ENCODE measurements at regions not wholly inside any gene's neighbourhood (a gene's known extent, or its start where the extent isn't known, plus 50 kb on each side); places are given as distances from the start of the nearest gene placed in this dataset.

DNA sequence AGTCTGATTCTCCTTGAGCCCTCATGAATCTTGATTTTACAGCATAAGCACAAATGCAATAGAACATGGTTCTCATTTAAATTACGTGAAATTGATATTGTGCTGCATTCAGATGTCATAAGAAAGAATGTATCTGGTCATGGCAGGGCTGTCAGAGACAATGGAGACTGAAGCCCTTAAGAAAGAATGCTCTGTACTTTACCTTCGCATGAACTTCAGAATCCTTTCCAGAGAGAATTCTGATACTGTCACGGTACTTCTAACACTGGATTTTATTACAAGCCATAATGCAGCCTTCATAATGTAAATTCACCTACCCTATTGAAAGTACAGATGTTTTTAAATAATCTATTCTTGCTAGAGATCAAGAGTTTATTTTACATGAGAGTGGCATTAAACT, 677.9 kb upstream of the ADGRL3 start:
- WGBS, 2 donors, result 39 to 67% methylated on average over 3 of the region's 3 CpGs
- no peak for DNase-seq

DNA sequence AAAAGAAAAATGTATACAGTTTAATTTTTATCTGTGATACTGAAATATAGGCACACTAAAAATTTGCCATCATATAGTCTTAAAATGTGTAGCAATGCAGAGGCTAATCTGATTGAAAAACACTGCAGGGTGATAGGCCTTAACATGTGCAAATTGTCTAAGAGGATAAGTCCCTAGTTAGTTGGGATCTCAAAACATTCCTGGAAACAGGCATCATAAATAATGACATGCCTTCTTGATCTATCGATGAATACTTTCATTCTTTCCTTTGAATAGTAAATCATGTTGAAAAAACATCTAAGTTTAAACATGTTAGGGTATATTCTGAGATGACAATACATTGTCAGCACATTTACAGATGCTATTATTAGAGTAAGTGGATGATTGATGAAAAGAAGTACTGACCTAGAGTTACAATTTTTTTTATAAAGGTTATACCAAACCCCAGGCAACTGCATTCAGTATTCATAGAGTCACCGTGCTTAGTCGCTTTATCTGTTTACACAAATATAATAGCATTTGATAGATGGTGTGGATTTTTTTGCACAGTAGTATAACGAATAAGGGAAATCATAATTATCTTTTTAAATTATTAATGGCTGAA, 668.2 kb upstream of the ADGRL3 start:
- 40 to 49% methylated on average over 4 of the region's 4 CpGs for WGBS, 2 donors
- no peak for DNase-seq
- Histone ChIP-seq H3K27me3 (no peaks in the 10 kb centered on the region), H3K36me3 (no peaks in the 10 kb centered on the region), H3K27ac (no peak overlapping the region), H3K4me1 (no peaks in the 10 kb centered on the region), H3K9me3 (no peaks in the 10 kb centered on the region), H3K4me3 (no peak overlapping the region)
- intact Hi-C loops (cut with DNase I), result no loop called here
- TF ChIP-seq, protein P1, sequence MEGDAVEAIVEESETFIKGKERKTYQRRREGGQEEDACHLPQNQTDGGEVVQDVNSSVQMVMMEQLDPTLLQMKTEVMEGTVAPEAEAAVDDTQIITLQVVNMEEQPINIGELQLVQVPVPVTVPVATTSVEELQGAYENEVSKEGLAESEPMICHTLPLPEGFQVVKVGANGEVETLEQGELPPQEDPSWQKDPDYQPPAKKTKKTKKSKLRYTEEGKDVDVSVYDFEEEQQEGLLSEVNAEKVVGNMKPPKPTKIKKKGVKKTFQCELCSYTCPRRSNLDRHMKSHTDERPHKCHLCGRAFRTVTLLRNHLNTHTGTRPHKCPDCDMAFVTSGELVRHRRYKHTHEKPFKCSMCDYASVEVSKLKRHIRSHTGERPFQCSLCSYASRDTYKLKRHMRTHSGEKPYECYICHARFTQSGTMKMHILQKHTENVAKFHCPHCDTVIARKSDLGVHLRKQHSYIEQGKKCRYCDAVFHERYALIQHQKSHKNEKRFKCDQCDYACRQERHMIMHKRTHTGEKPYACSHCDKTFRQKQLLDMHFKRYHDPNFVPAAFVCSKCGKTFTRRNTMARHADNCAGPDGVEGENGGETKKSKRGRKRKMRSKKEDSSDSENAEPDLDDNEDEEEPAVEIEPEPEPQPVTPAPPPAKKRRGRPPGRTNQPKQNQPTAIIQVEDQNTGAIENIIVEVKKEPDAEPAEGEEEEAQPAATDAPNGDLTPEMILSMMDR (IDR thresholded peaks at IDR 0.05), result no peak
- TF ChIP-seq POLR2A (IDR thresholded peaks at IDR 0.05), result no peak

More for the DNA sequence above, 677.9 kb upstream of the ADGRL3 start:
- Histone ChIP-seq H3K4me3 (no peak overlapping the region), H3K4me1 (no peaks in the 10 kb centered on the region), H3K27me3 (no peaks in the 10 kb centered on the region), H3K36me3 (no peaks in the 10 kb centered on the region), H3K27ac (no peak overlapping the region), H3K9me3 (no peaks in the 10 kb centered on the region)
- intact Hi-C loops (cut with DNase I), result no loop called here
- TF ChIP-seq POLR2A (IDR thresholded peaks at IDR 0.05), result no peak
- TF ChIP-seq, protein P1 (IDR thresholded peaks at IDR 0.05), result no peak

DNA sequence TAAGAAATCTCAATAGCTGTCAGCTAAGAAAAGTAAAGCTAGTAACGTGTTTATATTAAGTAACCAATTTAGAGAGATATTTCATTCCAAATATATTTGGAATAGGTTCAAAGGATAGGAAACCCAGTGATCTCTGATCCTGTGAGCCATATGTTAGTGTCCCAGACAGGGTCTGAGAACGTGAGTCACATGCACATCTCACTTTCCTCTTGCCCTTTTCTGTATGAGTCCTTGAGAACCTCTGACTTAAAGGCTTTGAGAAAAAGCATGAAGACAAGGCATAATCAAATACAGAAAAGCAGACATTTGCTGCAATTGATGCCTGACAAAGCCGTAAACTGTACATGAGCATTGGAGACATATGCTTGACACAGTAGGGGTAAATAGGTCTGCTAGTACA, 655.1 kb upstream of the ADGRL3 start:
- no peak overlapping the region for H3K27ac ChIP-seq
- no peaks in the 10 kb centered on the region for H3K36me3 ChIP-seq
- DNase-seq, result no peak
- TF ChIP-seq POLR2A (IDR thresholded peaks at IDR 0.05), result no peak
- TF ChIP-seq, protein P1 (IDR thresholded peaks at IDR 0.05), result no peak
- H3K4me3 ChIP-seq, result no peak overlapping the region
- no peaks in the 10 kb centered on the region for H3K27me3 ChIP-seq
- no peaks in the 10 kb centered on the region for H3K4me1 ChIP-seq
- intact Hi-C loops (cut with DNase I), result no loop called here
- no peaks in the 10 kb centered on the region for H3K9me3 ChIP-seq
- 44 to 46% methylated on average over 3 of the region's 3 CpGs for WGBS, 2 donors

DNA sequence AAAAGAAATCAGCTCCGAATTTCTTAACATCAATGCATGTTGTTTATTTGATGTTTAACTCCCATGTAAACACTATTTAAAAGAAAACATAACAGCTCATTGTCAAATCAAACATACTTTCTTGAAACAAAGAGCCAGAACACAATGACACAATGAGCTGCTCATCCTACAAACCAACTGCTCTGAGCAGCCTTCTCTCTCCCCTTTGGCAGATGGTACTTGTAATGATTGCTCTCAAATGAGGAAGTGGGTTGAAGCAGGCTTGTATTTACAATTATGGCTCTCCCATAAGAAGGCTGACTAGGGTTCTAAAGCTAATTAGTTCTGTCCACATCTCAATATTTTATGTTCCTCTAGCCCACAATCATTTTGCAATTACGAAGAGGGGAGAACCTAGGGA, 637.8 kb upstream of the ADGRL3 start:
- intact Hi-C loops (cut with DNase I), result no loop called here
- Histone ChIP-seq H3K9me3 (no peaks in the 10 kb centered on the region), H3K36me3 (no peaks in the 10 kb centered on the region), H3K27me3 (no peaks in the 10 kb centered on the region), H3K4me3 (no peak overlapping the region), H3K27ac (no peak overlapping the region), H3K4me1 (no peaks in the 10 kb centered on the region)
- TF ChIP-seq, protein P1 (IDR thresholded peaks at IDR 0.05), result no peak
- TF ChIP-seq POLR2A (IDR thresholded peaks at IDR 0.05), result no peak
- WGBS, 2 donors, result 34 to 42% methylated on average over 2 of the region's 2 CpGs
- no peak for DNase-seq

DNA sequence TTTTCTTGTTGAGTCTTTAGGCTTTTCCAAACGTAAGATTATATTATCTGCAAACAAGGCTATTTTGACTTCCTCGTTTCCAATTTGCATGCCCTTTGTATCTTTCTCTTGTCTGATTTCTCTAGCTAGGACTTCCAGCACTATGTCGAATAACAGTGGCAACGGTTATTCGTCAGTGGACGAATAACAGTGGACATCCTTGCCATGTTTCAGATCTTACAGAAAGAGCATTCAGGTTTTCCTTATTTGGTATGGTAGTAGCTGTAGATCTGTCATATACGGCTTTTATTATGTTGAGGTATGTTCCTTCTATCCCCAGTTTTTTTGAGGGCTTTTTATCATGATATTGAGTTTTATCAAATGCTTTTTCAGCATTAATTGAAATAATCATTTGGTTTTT, 634.6 kb upstream of the ADGRL3 start:
- TF ChIP-seq, protein P1 (IDR thresholded peaks at IDR 0.05), result no peak
- no peak for TF ChIP-seq POLR2A (IDR thresholded peaks at IDR 0.05)
- Histone ChIP-seq H3K27ac (no peak overlapping the region), H3K4me1 (no peaks in the 10 kb centered on the region), H3K9me3 (no peaks in the 10 kb centered on the region), H3K4me3 (no peak overlapping the region), H3K36me3 (no peaks in the 10 kb centered on the region), H3K27me3 (no peaks in the 10 kb centered on the region)
- 81 to 86% methylated on average over 7 of the region's 7 CpGs for WGBS, 2 donors
- no peak for DNase-seq
- intact Hi-C loops (cut with DNase I), result no loop called here
